ENCODE measurements at regions not wholly inside any gene's neighbourhood (a gene's known extent, or its start where the extent isn't known, plus 50 kb on each side); places are given as distances from the start of the nearest gene placed in this dataset.

DNA sequence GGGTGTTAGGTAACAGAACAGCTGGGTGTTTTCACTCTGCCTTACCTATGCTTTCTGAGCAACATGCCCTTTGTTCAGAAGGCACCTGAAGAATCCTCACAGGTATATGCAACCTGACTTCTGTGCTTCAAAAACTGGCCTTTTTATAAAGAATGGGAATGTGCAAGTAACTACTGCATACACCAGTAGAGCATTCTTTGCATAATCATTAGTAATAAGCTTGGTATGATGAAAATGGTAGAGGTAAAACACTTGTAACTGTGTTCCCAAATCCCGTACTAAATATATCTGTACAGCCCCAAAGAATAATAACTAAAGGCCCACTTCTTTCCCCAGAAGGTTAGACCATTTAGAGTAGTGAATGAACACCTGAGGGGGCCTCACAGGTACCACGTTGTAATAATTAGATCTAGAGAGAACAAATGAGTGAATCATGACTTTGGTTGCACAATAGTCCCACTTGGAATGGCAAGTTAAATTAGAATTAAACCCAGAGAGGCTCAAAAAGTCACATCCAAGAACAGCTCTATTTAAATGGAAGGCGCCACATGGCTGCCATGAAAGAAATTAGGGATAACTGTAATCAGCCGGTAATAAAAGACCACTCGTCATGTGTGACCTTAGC is 413.9 kb downstream of the KLF12 start:
- Histone ChIP-seq H4K5ac (ENCODE audit: low read depth, low read length) (no peak overlapping the region), H3K9me1 (ENCODE audit: insufficient read depth, low read length) (peaks cover 6% of the 10 kb centered on the region; the same call in 1 of the 2 replicates), H3K4me1 (ENCODE audit: control insufficient read depth, insufficient read depth, low read length) (no peaks in the 10 kb centered on the region; the same call in 1 of the 2 replicates), H3K9me3 (ENCODE audit: control insufficient read depth, insufficient read depth, low read length) (no peaks in the 10 kb centered on the region), H2AK5ac (ENCODE audit: low read depth, low read length) (no peak overlapping the region), H2AK9ac (replicated peaks; ENCODE audit: low read depth, low read length, poor library complexity) (no peak overlapping the region), H3K18ac (ENCODE audit: low read depth, low read length) (no peak overlapping the region), H3K27ac (ENCODE audit: insufficient read depth, low read length) (no peak overlapping the region), H3K27me3 (ENCODE audit: control insufficient read depth, insufficient read depth, low read length) (no peaks in the 10 kb centered on the region), H3K4me2 (ENCODE audit: low read depth, low read length) (no peak overlapping the region; the same call in 1 of the 2 replicates), H2BK20ac (ENCODE audit: low read depth, low read length) (no peak overlapping the region), H2BK5ac (ENCODE audit: low read depth, low read length, poor library complexity, severe bottlenecking) (no peak overlapping the region), H2AFZ (replicated peaks; ENCODE audit: low read length, poor library complexity) (no peak overlapping the region), H4K91ac (ENCODE audit: insufficient read depth, low read depth, low read length) (no peak overlapping the region), H4K20me1 (ENCODE audit: insufficient read depth, low read length) (no peaks in the 10 kb centered on the region; the same call in 1 of the 2 replicates), H3K56ac (ENCODE audit: extremely low read depth, insufficient read depth, low read length) (no peak overlapping the region), H3K36me3 (ENCODE audit: control insufficient read depth, insufficient read depth, low read length) (peaks cover 2% of the 10 kb centered on the region), H2BK120ac (ENCODE audit: low read depth, low read length) (no peak overlapping the region), H3K4ac (ENCODE audit: low read depth, low read length) (no peak overlapping the region), H3K9ac (ENCODE audit: low read depth, low read length) (no peak overlapping the region), H2BK15ac (ENCODE audit: low read depth, low read length) (no peak overlapping the region), H3K14ac (replicated peaks; ENCODE audit: low read depth, low read length) (no peak overlapping the region), H3K23ac (ENCODE audit: low read depth, low read length) (no peak overlapping the region), H4K8ac (ENCODE audit: low read depth in 2 of 2, low read length in 2 of 2) (no peak overlapping the region), H3K79me1 (ENCODE audit: low read depth in 1 of 2, low read length in 2 of 2) (peaks cover 6 to 13% of the 10 kb centered on the region in 2 experiments; a peak in 2 of 4 replicates), H3K4me3 (ENCODE audit: insufficient read depth, low read depth, low read length) (no peak overlapping the region)
- CTCF ChIA-PET: interaction anchor here (0.7 kb wide), 1 partner anchor 414 kb away, joined by 5 read pairs; no protein-coding TSS in a partner anchor
- peak; percentile 11 for DNase-seq
- POLR2A ChIA-PET (ENCODE audit: unreplicated experiment): no interaction called here
- WGBS, 2 experiments (ENCODE audit: extremely low coverage in 2 of 2, insufficient read length in 1 of 2): no CpG with 5 or more reads among the region's 5 CpGs
- BruUV-seq (replicated peaks): no TSS peak
- dilution Hi-C loops (cut with HindIII; ENCODE audit: low sequenced_read_pairs, unreplicated experiment) (no loop called here), intact Hi-C loops (cut with micrococcal nuclease) (loop anchor here (5.0 kb wide), 1 partner anchor 1537 kb away; no protein-coding TSS in a partner anchor), in situ Hi-C loops (cut with MboI; ENCODE audit: low sequenced_read_pairs) (loop anchor here (25.0 kb wide), 1 partner anchor 908 kb away; no protein-coding TSS in a partner anchor)
- peak; percentile 44; the same call in 1 of the 2 replicates for ATAC-seq (ENCODE audit: low read depth)
- TF ChIP-seq MAFK (IDR thresholded peaks at IDR 0.05; ENCODE audit: low read depth, low read length) (no peak), CEBPB (IDR thresholded peaks at IDR 0.05; ENCODE audit: low read depth, low read length) (peak; percentile 88)
